Activated CD4-positive, alpha-beta T cell treated with anti-CD3 and anti-CD28 coated beads for 36 hours (primary cell): ENCODE measurements at regions not wholly inside any gene's neighbourhood (a gene's known extent, or its start where the extent isn't known, plus 50 kb on each side); places are given as distances from the start of the nearest gene placed in this dataset.
A peak's percentile ranks its signal among the peaks of the same experiment; 100 is the strongest.

Source experiments
- ATAC-seq: fragments of 200-7000 bp; cut with Tn5 transposase; one replicate; pipeline ENCODE4 v1.10.0; 2021; ENCODE audit warnings: mild to moderate bottlenecking, moderate library complexity
- CTCF ChIA-PET: fragments of 350-600 bp; sonication (Branson Sonifier 250); formaldehyde crosslinking; loops from one replicate; lab custom pipeline; 2021; ENCODE audit warnings: antibody characterized with exemption; lab: Charles Lee
- POLR2A ChIA-PET: fragments of 350-600 bp; sonication (Branson Sonifier 250); formaldehyde crosslinking; loops from one replicate; lab custom pipeline; 2021; ENCODE audit warnings: antibody characterized with exemption, inconsistent platforms; lab: Charles Lee
- DNase-seq: peaks from one replicate; pipeline ENCODE4 v3.0.0-alpha.2; 2020
- H3K27ac Mint-ChIP-seq: one replicate; pipeline ENCODE4 v1.8.0; 2021; ENCODE audit warnings: mixed read lengths
- H3K27me3 Mint-ChIP-seq: one replicate; pipeline ENCODE4 v1.8.0; 2021; ENCODE audit warnings: mixed read lengths
- H3K36me3 Mint-ChIP-seq: one replicate; pipeline ENCODE4 v1.8.0; 2021; ENCODE audit warnings: low read depth, mixed read lengths
- H3K4me1 Mint-ChIP-seq: one replicate; pipeline ENCODE4 v1.8.0; 2021; ENCODE audit warnings: mixed read lengths
- H3K4me3 Mint-ChIP-seq: one replicate; pipeline ENCODE4 v1.8.0; 2021; ENCODE audit warnings: mild to moderate bottlenecking, moderate library complexity, mixed read lengths
- H3K9me3 Mint-ChIP-seq: one replicate; pipeline ENCODE4 v1.8.0; 2021; ENCODE audit warnings: low read depth, mixed read lengths
- intact Hi-C, 2 experiments: fragments of 100-400 bp; cut with DNase I in 1 of 2; cut with micrococcal nuclease in 1 of 2; formaldehyde crosslinking; loops; one replicate each; pipeline versions ENCODE4 v1.14.2 to v1.15.1; 2022 to 2024; cut with DNase I, micrococcal nuclease

GRCh38 chr1:98054786-98055185 is 134.0 kb upstream of the DPYD start:
- ATAC-seq (no peak), DNase-seq (no peak)
- Mint-ChIP-seq H3K9me3 (no peaks in the 10 kb centered on the region), H3K4me1 (peaks cover 12% of the 10 kb centered on the region), H3K36me3 (no peaks in the 10 kb centered on the region), H3K27me3 (peaks cover 51% of the 10 kb centered on the region), H3K27ac (no peak overlapping the region), H3K4me3 (peak overlapping the region; percentile 46)
- intact Hi-C loops: loop anchor here (1.0 to 10.0 kb wide), 9 partner anchors 237 to 1330 kb away; partner anchors contain the start of gene PTBP2 (in 1 of the 2)
- CTCF ChIA-PET: interaction anchor here (0.6 to 0.8 kb wide), 2 partner anchors 20 to 327 kb away, joined by 3 to 4 read pairs; no protein-coding TSS in a partner anchor
- POLR2A ChIA-PET: no interaction called here

GRCh38 chr1:98054367-98054701 is 133.5 kb upstream of the DPYD start:
- DNase-seq (no peak), ATAC-seq (no peak)
- peaks cover 54% of the 10 kb centered on the region for H3K27me3 Mint-ChIP-seq
- H3K36me3 Mint-ChIP-seq: no peaks in the 10 kb centered on the region
- H3K9me3 Mint-ChIP-seq: no peaks in the 10 kb centered on the region
- ChIA-PET CTCF (interaction anchor here (0.6 to 1.1 kb wide), 5 partner anchors 12 to 328 kb away, joined by 3 to 4 read pairs (median 3); no protein-coding TSS in a partner anchor), POLR2A (interaction anchor here (0.6 kb wide), 1 partner anchor 67 kb away, joined by 4 read pairs; no protein-coding TSS in a partner anchor)
- peak overlapping the region; percentile 55 for H3K4me3 Mint-ChIP-seq
- intact Hi-C loops: loop anchor here (1.0 to 10.0 kb wide), 9 partner anchors 237 to 1330 kb away; partner anchors contain the start of gene PTBP2 (in 1 of the 2)
- H3K4me1 Mint-ChIP-seq: peaks cover 15% of the 10 kb centered on the region
- H3K27ac Mint-ChIP-seq: no peak overlapping the region

- POLR2A ChIA-PET: interaction anchor here (0.6 kb wide), 1 partner anchor 67 kb away, joined by 4 read pairs; no protein-coding TSS in a partner anchor
These were observed 132.9 kb upstream of the DPYD start for GRCh38 chr1:98053471-98054366.

GRCh38 chr1:98051065-98051675 is 130.3 kb upstream of the DPYD start:
- POLR2A ChIA-PET: no interaction called here

More at GRCh38 chr1:98053471-98054366, 132.9 kb upstream of the DPYD start:
- Mint-ChIP-seq H3K4me3 (peak overlapping the region; percentile 55), H3K4me1 (peaks cover 21% of the 10 kb centered on the region), H3K9me3 (no peaks in the 10 kb centered on the region), H3K27me3 (peaks cover 57% of the 10 kb centered on the region), H3K27ac (no peak overlapping the region), H3K36me3 (no peaks in the 10 kb centered on the region)
- CTCF ChIA-PET: interaction anchor here (0.6 to 1.3 kb wide), 15 partner anchors 10 to 1073 kb away, joined by 3 to 5 read pairs (median 3); no protein-coding TSS in a partner anchor
- peak; percentile 90 for ATAC-seq
- intact Hi-C loops: loop anchor here (1.0 to 10.0 kb wide), 10 partner anchors 236 to 1817 kb away; partner anchors contain the start of gene PTBP2 (in 1 of the 2)
- peak; percentile 73 for DNase-seq

GRCh38 chr1:98049370-98050135 is 128.7 kb upstream of the DPYD start:
- ChIA-PET POLR2A (no interaction called here), CTCF (interaction anchor here (0.6 to 0.7 kb wide), 2 partner anchors 159 to 810 kb away, joined by 3 read pairs; no protein-coding TSS in a partner anchor)
- Mint-ChIP-seq H3K27me3 (peaks cover 70% of the 10 kb centered on the region), H3K36me3 (no peaks in the 10 kb centered on the region), H3K4me3 (peak overlapping the region; percentile 18), H3K9me3 (no peaks in the 10 kb centered on the region), H3K4me1 (peaks cover 38% of the 10 kb centered on the region), H3K27ac (no peak overlapping the region)
- ATAC-seq (no peak), DNase-seq (peak; percentile 25)
- intact Hi-C loops: loop anchor here (2.0 to 10.0 kb wide), 13 partner anchors 129 to 1325 kb away; partner anchors contain the start of genes DPYD (in 1 of the 2) and PTBP2 (in 1 of the 2)

More at GRCh38 chr1:98051065-98051675, 130.3 kb upstream of the DPYD start:
- CTCF ChIA-PET: interaction anchor here (0.7 to 2.4 kb wide), 13 partner anchors 9 to 1086 kb away, joined by 3 to 11 read pairs (median 3); no protein-coding TSS in a partner anchor
- no peaks in the 10 kb centered on the region for H3K36me3 Mint-ChIP-seq
- H3K4me1 Mint-ChIP-seq: peaks cover 30% of the 10 kb centered on the region
- intact Hi-C loops: loop anchor here (1.0 to 10.0 kb wide), 14 partner anchors 130 to 1326 kb away; partner anchors contain the start of genes DPYD (in 1 of the 2) and PTBP2 (in 1 of the 2)
- no peak for ATAC-seq
- peak; percentile 81 for DNase-seq
- H3K4me3 Mint-ChIP-seq: no peak overlapping the region
- H3K27me3 Mint-ChIP-seq: peaks cover 70% of the 10 kb centered on the region
- no peaks in the 10 kb centered on the region for H3K9me3 Mint-ChIP-seq
- no peak overlapping the region for H3K27ac Mint-ChIP-seq

- POLR2A ChIA-PET: no interaction called here
- intact Hi-C loops: loop anchor here in 1 of 2 experiments (10.0 kb wide), 1 partner anchor 804 kb away; no protein-coding TSS in a partner anchor
- peaks cover 75% of the 10 kb centered on the region for H3K27me3 Mint-ChIP-seq
- ATAC-seq: no peak
- no peaks in the 10 kb centered on the region for H3K36me3 Mint-ChIP-seq
- peak overlapping the region; percentile 18 for H3K4me3 Mint-ChIP-seq
- CTCF ChIA-PET: interaction anchor here (1.0 to 1.5 kb wide), 2 partner anchors 72 to 259 kb away, joined by 3 to 4 read pairs; no protein-coding TSS in a partner anchor
- H3K4me1 Mint-ChIP-seq: peaks cover 41% of the 10 kb centered on the region
- DNase-seq: no peak
- no peaks in the 10 kb centered on the region for H3K9me3 Mint-ChIP-seq
- no peak overlapping the region for H3K27ac Mint-ChIP-seq
These were observed 128.0 kb upstream of the DPYD start for GRCh38 chr1:98048751-98049325.

- Mint-ChIP-seq H3K27me3 (peaks cover 76% of the 10 kb centered on the region), H3K4me1 (peaks cover 37% of the 10 kb centered on the region), H3K9me3 (no peaks in the 10 kb centered on the region), H3K27ac (no peak overlapping the region), H3K36me3 (no peaks in the 10 kb centered on the region), H3K4me3 (peak overlapping the region; percentile 18)
- DNase-seq (peak; percentile 87), ATAC-seq (peak; percentile 67)
- ChIA-PET CTCF (interaction anchor here (1.0 to 1.6 kb wide), 4 partner anchors 43 to 258 kb away, joined by 3 to 7 read pairs (median 4); partner anchors contain the start of gene DPYD), POLR2A (no interaction called here)
- intact Hi-C loops: loop anchor here in 1 of 2 experiments (10.0 kb wide), 1 partner anchor 803 kb away; no protein-coding TSS in a partner anchor
These were observed 127.4 kb upstream of the DPYD start for GRCh38 chr1:98048244-98048643.

GRCh38 chr1:98047171-98047570 is 126.3 kb upstream of the DPYD start:
- peaks cover 32% of the 10 kb centered on the region for H3K4me1 Mint-ChIP-seq
- no peaks in the 10 kb centered on the region for H3K9me3 Mint-ChIP-seq
- ChIA-PET CTCF (interaction anchor here (0.7 to 1.6 kb wide), 6 partner anchors 10 to 745 kb away, joined by 3 to 7 read pairs (median 4); partner anchors contain the start of gene DPYD), POLR2A (interaction anchor here (1.0 kb wide), 1 partner anchor 126 kb away, joined by 3 read pairs; the partner anchor contains the start of gene DPYD)
- intact Hi-C loops: loop anchor here in 1 of 2 experiments (10.0 kb wide), 1 partner anchor 802 kb away; no protein-coding TSS in a partner anchor
- DNase-seq (no peak), ATAC-seq (no peak)
- no peak overlapping the region for H3K4me3 Mint-ChIP-seq
- H3K27ac Mint-ChIP-seq: no peak overlapping the region
- no peaks in the 10 kb centered on the region for H3K36me3 Mint-ChIP-seq
- peaks cover 73% of the 10 kb centered on the region for H3K27me3 Mint-ChIP-seq

- CTCF ChIA-PET: interaction anchor here (0.7 to 1.3 kb wide), 2 partner anchors 11 to 105 kb away, joined by 4 to 6 read pairs; no protein-coding TSS in a partner anchor
- Mint-ChIP-seq H3K27ac (no peak overlapping the region), H3K4me3 (peak overlapping the region; percentile 65), H3K4me1 (peaks cover 32% of the 10 kb centered on the region), H3K36me3 (no peaks in the 10 kb centered on the region), H3K27me3 (peaks cover 66% of the 10 kb centered on the region), H3K9me3 (no peaks in the 10 kb centered on the region)
- ATAC-seq (peak; percentile 51), DNase-seq (peak; percentile 52)
- POLR2A ChIA-PET: interaction anchor here (0.7 to 1.0 kb wide), 2 partner anchors 125 to 908 kb away, joined by 3 read pairs; partner anchors contain the start of gene DPYD
- intact Hi-C loops: loop anchor here in 1 of 2 experiments (10.0 kb wide), 1 partner anchor 801 kb away; no protein-coding TSS in a partner anchor
These were observed 125.2 kb upstream of the DPYD start for GRCh38 chr1:98045767-98046641.
